SK-N-SH (cell line): ENCODE measurements at regions not wholly inside any gene's neighbourhood (a gene's known extent, or its start where the extent isn't known, plus 50 kb on each side); places are given as distances from the start of the nearest gene placed in this dataset.

ENCODE experiments used
- CTCF ChIA-PET: fragments of 300-600, 350-600 bp; formaldehyde crosslinking; extraction: SDS; loops from one replicate; lab custom pipeline; 2021; lab: Yijun Ruan, JAX
- POLR2A ChIA-PET: fragments of 350-600 bp; sonication (Branson Sonifier 250); formaldehyde crosslinking; extraction: SDS; loops from one replicate; lab custom pipeline; 2020; ENCODE audit warnings: antibody characterized with exemption, inconsistent platforms; lab: Yijun Ruan, JAX
- DNase-seq: peaks from one replicate; pipeline ENCODE4 v3.0.0; 2012
- H2AFZ ChIP-seq: fragments of 200-600 bp; sonication (generic); 2 replicates; pipeline ENCODE4 v1.8.1; 2016; ENCODE audit warnings: antibody characterized with exemption, mild to moderate bottlenecking, low read depth
- H3F3A ChIP-seq: fragments of 200-600 bp; sonication (generic); replicated peaks from 2 replicates; pipeline ENCODE3; 2016; ENCODE audit warnings: antibody characterized with exemption, mild to moderate bottlenecking; ENCODE audit not compliant: insufficient read depth
- H3K27ac ChIP-seq, 2 experiments: fragments of 200-500 bp in 1 of 2; fragments of 200-600 bp in 1 of 2; sonication (Bioruptor generic) in 1 of 2; sonication (generic), shearing (Covaris generic) in 1 of 2; 2 replicates each; pipeline versions ENCODE4 v1.5.1 to v1.6.1; 2014 to 2016; ENCODE audit warnings: low read depth in 2 of 2, inconsistent platforms in 1 of 2, low read length in 1 of 2, mild to moderate bottlenecking in 1 of 2, mixed read lengths in 1 of 2
- H3K27me3 ChIP-seq: fragments of 200-600 bp; sonication (generic), shearing (Covaris generic); 2 replicates; pipeline ENCODE4 v1.6.1; 2016; ENCODE audit warnings: mixed run types; ENCODE audit not compliant: insufficient read depth
- H3K36me3 ChIP-seq, 2 experiments: fragments of 200-500 bp in 1 of 2; fragments of 200-600 bp in 1 of 2; sonication (Bioruptor generic) in 1 of 2; sonication (generic) in 1 of 2; replicated peaks in 1 of 2; 2 replicates each; pipeline versions ENCODE3 to v1.5.1; 2014 to 2016; ENCODE audit warnings: low read length in 1 of 2, mild to moderate bottlenecking in 1 of 2; ENCODE audit not compliant: insufficient read depth in 2 of 2, control insufficient read depth in 1 of 2
- H3K4me1 ChIP-seq, 2 experiments: fragments of 200-500 bp in 1 of 2; fragments of 200-600 bp in 1 of 2; sonication (Bioruptor generic) in 1 of 2; sonication (generic), shearing (Covaris generic) in 1 of 2; 2 replicates each; pipeline versions ENCODE4 v1.5.1 to v1.6.1; 2014 to 2016; ENCODE audit warnings: low read depth in 1 of 2, low read length in 1 of 2, mixed run types in 1 of 2; ENCODE audit not compliant: insufficient read depth in 2 of 2, control insufficient read depth in 1 of 2
- H3K4me2 ChIP-seq: fragments of 200-600 bp; sonication (generic), shearing (Covaris generic); 2 replicates; pipeline ENCODE4 v1.6.1; 2017; ENCODE audit warnings: mixed run types
- H3K4me3 ChIP-seq, 2 experiments: fragments of 200-500 bp in 1 of 2; fragments of 200-600 bp in 1 of 2; sonication (Bioruptor generic) in 1 of 2; sonication (generic), shearing (Covaris generic) in 1 of 2; 2 replicates each; pipeline versions ENCODE4 v1.5.1 to v1.8.1; 2014 to 2016; ENCODE audit warnings: low read depth in 2 of 2, inconsistent platforms in 1 of 2, low read length in 1 of 2, mild to moderate bottlenecking in 1 of 2, mixed read lengths in 1 of 2, moderate library complexity in 1 of 2
- H3K79me2 ChIP-seq: fragments of 200-600 bp; sonication (generic); 2 replicates; pipeline ENCODE4 v1.8.1; 2017; ENCODE audit warnings: mild to moderate bottlenecking; ENCODE audit not compliant: insufficient read depth
- H3K9ac ChIP-seq: fragments of 200-600 bp; sonication (generic); 2 replicates; pipeline ENCODE4 v1.6.1; 2017; ENCODE audit warnings: mixed run types
- H3K9me2 ChIP-seq: fragments of 200-600 bp; sonication (generic); 2 replicates; pipeline ENCODE4 v1.6.1; 2017; ENCODE audit warnings: mixed run types
- H3K9me3 ChIP-seq: fragments of 200-600 bp; sonication (generic); 2 replicates; pipeline ENCODE4 v1.6.1; 2017; ENCODE audit warnings: mixed run types, mild to moderate bottlenecking, moderate library complexity
- H4K20me1 ChIP-seq: fragments of 200-600 bp; sonication (generic); 2 replicates; pipeline ENCODE4 v1.6.1; 2017; ENCODE audit warnings: mild to moderate bottlenecking, mixed run types; ENCODE audit not compliant: insufficient read depth
- CHD2 ChIP-seq: fragments of 150-350 bp; IDR thresholded peaks from 2 replicates; pipeline ENCODE4 v1.6.1; 2018; ENCODE audit warnings: low read length; ENCODE audit not compliant: partially characterized antibody
- ELF1 ChIP-seq: IDR thresholded peaks from 2 replicates; pipeline ENCODE4 v1.4.0; 2012
- EP300 ChIP-seq, 2 experiments: IDR thresholded peaks; 2 replicates each; pipeline versions ENCODE4 v1.4.0 to v1.6.1; 2012; ENCODE audit warnings: borderline replicate concordance in 1 of 2, low read depth in 1 of 2, low read length in 1 of 2
- EZH2phosphoT487 ChIP-seq: fragments of 200-600 bp; sonication (generic); IDR thresholded peaks from 2 replicates; pipeline ENCODE4 v1.6.1; 2017; ENCODE audit warnings: low read depth, mixed run types, mild to moderate bottlenecking, antibody characterized with exemption, moderate library complexity, borderline replicate concordance
- FOSL2 ChIP-seq: IDR thresholded peaks from 2 replicates; pipeline ENCODE4 v1.4.0; 2012; ENCODE audit warnings: low read depth, mild to moderate bottlenecking, moderate library complexity, borderline replicate concordance
- FOXJ3 ChIP-seq: sonication (generic); formaldehyde crosslinking; IDR thresholded peaks from 2 replicates; pipeline ENCODE4 v1.5.1; 2020; ENCODE audit warnings: mild to moderate bottlenecking, missing genetic modification reagents
- MEF2A ChIP-seq: IDR thresholded peaks from 2 replicates; pipeline ENCODE4 v1.4.0; 2012; ENCODE audit warnings: low read depth, borderline replicate concordance
- NFIC ChIP-seq: IDR thresholded peaks from 2 replicates; pipeline ENCODE4 v1.4.0; 2012; ENCODE audit warnings: borderline replicate concordance
- NRF1 ChIP-seq: IDR thresholded peaks from 2 replicates; pipeline ENCODE4 v1.6.1; 2012; ENCODE audit warnings: low read depth, mild to moderate bottlenecking, low read length
- POLR2AphosphoS5 ChIP-seq: IDR thresholded peaks from 2 replicates; pipeline ENCODE4 v1.6.1; 2012; ENCODE audit warnings: low read depth, low read length
- RFX5 ChIP-seq: IDR thresholded peaks from 2 replicates; pipeline ENCODE4 v1.6.1; 2012; ENCODE audit warnings: mild to moderate bottlenecking, improper control_type of control experiment, low read length
- RXRA ChIP-seq: IDR thresholded peaks from 2 replicates; pipeline ENCODE4 v1.4.0; 2012; ENCODE audit warnings: low read depth, mild to moderate bottlenecking, borderline replicate concordance
- SMC3 ChIP-seq: IDR thresholded peaks from 2 replicates; pipeline ENCODE4 v1.6.1; 2012; ENCODE audit warnings: low read depth, low read length, improper control_type of control experiment
- TAF1 ChIP-seq: IDR thresholded peaks from 2 replicates; pipeline ENCODE4 v1.6.1; 2012; ENCODE audit warnings: low read depth, mild to moderate bottlenecking, low read length, moderate library complexity, borderline replicate concordance
- TCF12 ChIP-seq: IDR thresholded peaks from 2 replicates; pipeline ENCODE4 v1.4.0; 2012
- USF1 ChIP-seq: IDR thresholded peaks from 2 replicates; pipeline ENCODE4 v1.4.0; 2012; ENCODE audit warnings: low read depth, borderline replicate concordance
- USF2 ChIP-seq: fragments of 150-350 bp; IDR thresholded peaks from 2 replicates; pipeline ENCODE4 v1.6.1; 2017; ENCODE audit warnings: antibody characterized with exemption, low read length, low read depth, borderline replicate concordance
- WGBS: methylation state at CpG from one replicate; pipeline ENCODE4 v1.1.6; 2017; ENCODE audit warnings: low lambda C conversion rate; 5-methylcytosine and 5-hydroxymethylcytosine counted together
- TF ChIP-seq, protein P1 (sequence below): IDR thresholded peaks from 2 replicates; pipeline ENCODE4 v1.4.0; 2012; ENCODE audit warnings: low read depth, borderline replicate concordance

DNA sequence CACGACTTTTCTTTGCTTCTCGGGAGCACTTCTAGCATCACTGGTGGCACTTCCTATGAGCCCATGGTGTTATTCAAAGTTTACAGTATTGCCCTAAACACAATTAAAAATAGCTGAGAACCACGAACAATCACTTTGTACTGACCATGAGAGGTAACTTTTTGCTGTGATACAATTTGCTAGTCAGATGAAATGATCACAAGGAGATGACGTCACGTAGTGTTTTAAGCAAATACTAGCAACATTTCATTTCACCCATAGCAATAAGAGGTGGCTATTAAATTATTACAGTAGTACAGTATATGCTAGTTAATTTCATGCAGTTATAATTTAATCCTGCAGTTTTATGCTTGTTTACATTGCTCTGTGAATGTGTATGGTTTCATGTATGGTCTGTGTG, 108.9 kb upstream of the DOK6 start:
- H3K9me3 ChIP-seq, result no peaks in the 10 kb centered on the region
- no peaks in the 10 kb centered on the region for H4K20me1 ChIP-seq
- DNase-seq, result no peak
- H3K9me2 ChIP-seq, result no peaks in the 10 kb centered on the region
- CTCF ChIA-PET, result no interaction called here
- no peaks in the 10 kb centered on the region for H3K4me1 ChIP-seq
- 79% methylated on average over 5 of the region's 5 CpGs for WGBS
- TF ChIP-seq POLR2AphosphoS5, result no peak
- no peak for TF ChIP-seq FOXJ3 (CRISPR knock-in tag)
- no peak for TF ChIP-seq MEF2A
- TF ChIP-seq USF2, result no peak
- no peak for TF ChIP-seq NFIC
- no peak for TF ChIP-seq ELF1
- no peak for TF ChIP-seq RXRA
- TF ChIP-seq SMC3, result no peak
- no peak for TF ChIP-seq FOSL2
- TF ChIP-seq RFX5, result no peak
- TF ChIP-seq TCF12, result no peak
- TF ChIP-seq TAF1, result no peak
- TF ChIP-seq, protein P1, sequence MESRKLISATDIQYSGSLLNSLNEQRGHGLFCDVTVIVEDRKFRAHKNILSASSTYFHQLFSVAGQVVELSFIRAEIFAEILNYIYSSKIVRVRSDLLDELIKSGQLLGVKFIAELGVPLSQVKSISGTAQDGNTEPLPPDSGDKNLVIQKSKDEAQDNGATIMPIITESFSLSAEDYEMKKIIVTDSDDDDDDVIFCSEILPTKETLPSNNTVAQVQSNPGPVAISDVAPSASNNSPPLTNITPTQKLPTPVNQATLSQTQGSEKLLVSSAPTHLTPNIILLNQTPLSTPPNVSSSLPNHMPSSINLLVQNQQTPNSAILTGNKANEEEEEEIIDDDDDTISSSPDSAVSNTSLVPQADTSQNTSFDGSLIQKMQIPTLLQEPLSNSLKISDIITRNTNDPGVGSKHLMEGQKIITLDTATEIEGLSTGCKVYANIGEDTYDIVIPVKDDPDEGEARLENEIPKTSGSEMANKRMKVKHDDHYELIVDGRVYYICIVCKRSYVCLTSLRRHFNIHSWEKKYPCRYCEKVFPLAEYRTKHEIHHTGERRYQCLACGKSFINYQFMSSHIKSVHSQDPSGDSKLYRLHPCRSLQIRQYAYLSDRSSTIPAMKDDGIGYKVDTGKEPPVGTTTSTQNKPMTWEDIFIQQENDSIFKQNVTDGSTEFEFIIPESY, result no peak
- no peak for TF ChIP-seq NRF1
- POLR2A ChIA-PET, result no interaction called here
- H3K9ac ChIP-seq, result no peak overlapping the region
- no peaks in the 10 kb centered on the region for H3K79me2 ChIP-seq
- H2AFZ ChIP-seq, result no peak overlapping the region
- no peak overlapping the region for H3K27ac ChIP-seq
- no peak overlapping the region for H3K4me2 ChIP-seq
- no peak overlapping the region for H3K4me3 ChIP-seq
- H3F3A ChIP-seq, result no peaks in the 10 kb centered on the region
- H3K27me3 ChIP-seq, result no peaks in the 10 kb centered on the region
- H3K36me3 ChIP-seq, result no peaks in the 10 kb centered on the region

DNA sequence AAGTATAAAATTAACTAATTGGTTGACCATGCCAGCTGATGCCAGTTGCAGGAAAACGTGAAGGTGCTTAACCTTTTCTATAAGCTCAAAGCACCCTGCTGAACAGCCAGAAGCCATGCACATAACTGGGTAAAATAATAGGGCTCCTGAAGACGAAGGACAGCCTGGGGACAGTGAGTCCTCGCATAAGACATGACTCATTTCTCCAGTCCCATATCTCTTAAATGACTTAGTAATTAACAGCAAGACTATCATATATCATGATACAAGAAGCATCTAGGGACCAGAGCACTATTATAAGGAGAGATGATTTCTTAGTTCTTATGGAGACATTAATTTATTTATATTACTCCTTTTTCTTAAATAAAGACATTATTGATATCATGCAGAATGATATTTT, 100.5 kb upstream of the DOK6 start:
- Histone ChIP-seq H3F3A (no peaks in the 10 kb centered on the region), H3K4me3 (no peak overlapping the region), H4K20me1 (no peaks in the 10 kb centered on the region), H3K36me3 (no peaks in the 10 kb centered on the region), H3K27ac (no peak overlapping the region), H3K9me2 (no peaks in the 10 kb centered on the region), H2AFZ (no peak overlapping the region), H3K4me2 (no peak overlapping the region), H3K9ac (no peak overlapping the region), H3K79me2 (no peaks in the 10 kb centered on the region), H3K4me1 (no peaks in the 10 kb centered on the region; a peak in 1 of 4 replicates), H3K9me3 (no peaks in the 10 kb centered on the region), H3K27me3 (no peaks in the 10 kb centered on the region)
- ChIA-PET POLR2A (no interaction called here), CTCF (no interaction called here)
- TF ChIP-seq POLR2AphosphoS5, result no peak
- TF ChIP-seq EZH2phosphoT487, result no peak
- TF ChIP-seq CHD2, result no peak
- TF ChIP-seq TCF12, result no peak
- no peak for TF ChIP-seq USF1
- no peak for TF ChIP-seq EP300 (IDR thresholded peaks at IDR 0.05; ENCODE audit: borderline replicate concordance in 1 of 2, low read depth in 1 of 2, low read length in 1 of 2)
- TF ChIP-seq, protein P1, result no peak
- no peak for DNase-seq
- 67% methylated on average over 3 of the region's 3 CpGs for WGBS
